Osteocyte (in vitro differentiated cells): ENCODE measurements at regions not wholly inside any gene's neighbourhood (a gene's known extent, or its start where the extent isn't known, plus 50 kb on each side); places are given as distances from the start of the nearest gene placed in this dataset.

Experiments
- DNase-seq: peaks from one replicate; pipeline ENCODE4 v3.0.0; 2021; ENCODE audit warnings: mixed read lengths; ENCODE audit not compliant: unreplicated experiment; ENCODE audit errors: extremely low spot score
- H3K27ac Mint-ChIP-seq: one replicate; pipeline ENCODE4 v1.8.0; 2021; ENCODE audit warnings: mild to moderate bottlenecking, mixed read lengths; ENCODE audit not compliant: unreplicated experiment
- H3K27me3 Mint-ChIP-seq: one replicate; pipeline ENCODE4 v1.8.0; 2021; ENCODE audit warnings: mixed read lengths; ENCODE audit not compliant: unreplicated experiment
- H3K36me3 Mint-ChIP-seq: one replicate; pipeline ENCODE4 v1.8.0; 2021; ENCODE audit warnings: mixed read lengths; ENCODE audit not compliant: unreplicated experiment
- H3K4me1 Mint-ChIP-seq: one replicate; pipeline ENCODE4 v1.8.0; 2021; ENCODE audit warnings: mixed read lengths; ENCODE audit not compliant: unreplicated experiment
- H3K4me3 Mint-ChIP-seq: one replicate; pipeline ENCODE4 v1.8.0; 2021; ENCODE audit warnings: mild to moderate bottlenecking, moderate library complexity, mixed read lengths; ENCODE audit not compliant: unreplicated experiment
- H3K9me3 Mint-ChIP-seq: one replicate; pipeline ENCODE4 v1.8.0; 2021; ENCODE audit warnings: mixed read lengths; ENCODE audit not compliant: unreplicated experiment
- TF ChIP-seq, protein P1 (sequence below): fragments of 200-600 bp; sonication (generic); IDR thresholded peaks from 2 replicates; pipeline ENCODE4 v1.5.0; 2021; ENCODE audit warnings: antibody characterized with exemption, mild to moderate bottlenecking, moderate library complexity

DNA sequence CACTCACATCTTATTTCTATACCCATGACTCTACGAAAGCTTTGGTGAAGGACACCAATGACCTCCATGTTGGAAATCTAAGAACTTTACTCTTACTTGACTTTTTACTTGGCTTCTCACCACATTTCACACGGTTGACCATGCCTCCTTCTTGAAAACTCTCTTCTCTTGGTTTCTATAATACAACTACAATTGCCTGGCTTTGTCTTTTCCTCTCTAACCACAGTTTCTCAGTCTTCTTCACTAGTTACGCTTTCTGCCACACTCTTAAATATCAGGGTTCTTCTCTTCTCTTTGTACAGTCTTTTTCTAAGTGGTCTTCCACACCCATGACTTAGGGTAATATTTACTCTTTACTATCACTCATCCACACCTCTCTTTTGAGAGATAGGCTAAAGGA, 2079.8 kb upstream of the WWC1 start:
- DNase-seq, result no peak
- Mint-ChIP-seq H3K9me3 (peaks cover 19% of the 10 kb centered on the region), H3K27ac (no peak overlapping the region), H3K36me3 (no peaks in the 10 kb centered on the region), H3K4me1 (no peaks in the 10 kb centered on the region), H3K4me3 (no peak overlapping the region), H3K27me3 (no peaks in the 10 kb centered on the region)
- TF ChIP-seq, protein P1, sequence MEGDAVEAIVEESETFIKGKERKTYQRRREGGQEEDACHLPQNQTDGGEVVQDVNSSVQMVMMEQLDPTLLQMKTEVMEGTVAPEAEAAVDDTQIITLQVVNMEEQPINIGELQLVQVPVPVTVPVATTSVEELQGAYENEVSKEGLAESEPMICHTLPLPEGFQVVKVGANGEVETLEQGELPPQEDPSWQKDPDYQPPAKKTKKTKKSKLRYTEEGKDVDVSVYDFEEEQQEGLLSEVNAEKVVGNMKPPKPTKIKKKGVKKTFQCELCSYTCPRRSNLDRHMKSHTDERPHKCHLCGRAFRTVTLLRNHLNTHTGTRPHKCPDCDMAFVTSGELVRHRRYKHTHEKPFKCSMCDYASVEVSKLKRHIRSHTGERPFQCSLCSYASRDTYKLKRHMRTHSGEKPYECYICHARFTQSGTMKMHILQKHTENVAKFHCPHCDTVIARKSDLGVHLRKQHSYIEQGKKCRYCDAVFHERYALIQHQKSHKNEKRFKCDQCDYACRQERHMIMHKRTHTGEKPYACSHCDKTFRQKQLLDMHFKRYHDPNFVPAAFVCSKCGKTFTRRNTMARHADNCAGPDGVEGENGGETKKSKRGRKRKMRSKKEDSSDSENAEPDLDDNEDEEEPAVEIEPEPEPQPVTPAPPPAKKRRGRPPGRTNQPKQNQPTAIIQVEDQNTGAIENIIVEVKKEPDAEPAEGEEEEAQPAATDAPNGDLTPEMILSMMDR, result no peak

DNA sequence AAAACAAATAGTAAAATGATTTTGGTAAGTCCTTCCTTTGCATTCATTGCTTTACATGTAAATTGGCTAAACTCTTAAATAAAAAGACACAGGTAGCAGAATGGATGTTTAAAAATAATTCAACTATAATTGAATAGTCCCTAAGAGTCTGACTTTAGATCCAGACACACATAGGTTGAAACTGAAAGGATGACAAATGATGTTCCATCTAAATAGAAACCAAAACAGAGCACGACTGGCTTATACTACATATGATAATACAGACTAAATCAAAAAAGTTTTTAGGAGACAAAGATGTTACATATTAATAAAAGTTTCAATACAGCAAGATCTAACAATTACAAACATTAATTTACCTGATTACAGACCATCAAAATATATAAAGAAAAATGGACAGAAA, 2055.1 kb upstream of the WWC1 start:
- TF ChIP-seq, protein P1, result no peak
- DNase-seq, result no peak
- Mint-ChIP-seq H3K27ac (no peak overlapping the region), H3K36me3 (no peaks in the 10 kb centered on the region), H3K9me3 (peaks cover 51% of the 10 kb centered on the region), H3K4me3 (no peak overlapping the region), H3K27me3 (no peaks in the 10 kb centered on the region), H3K4me1 (no peaks in the 10 kb centered on the region)

GRCh38 chr5:166240705-166241104, 2050.7 kb upstream of the WWC1 start:
- Mint-ChIP-seq H3K36me3 (no peaks in the 10 kb centered on the region), H3K27ac (no peak overlapping the region), H3K4me3 (no peak overlapping the region), H3K9me3 (peaks cover 36% of the 10 kb centered on the region), H3K27me3 (no peaks in the 10 kb centered on the region), H3K4me1 (no peaks in the 10 kb centered on the region)
- TF ChIP-seq, protein P1, result no peak
- DNase-seq, result no peak

DNA sequence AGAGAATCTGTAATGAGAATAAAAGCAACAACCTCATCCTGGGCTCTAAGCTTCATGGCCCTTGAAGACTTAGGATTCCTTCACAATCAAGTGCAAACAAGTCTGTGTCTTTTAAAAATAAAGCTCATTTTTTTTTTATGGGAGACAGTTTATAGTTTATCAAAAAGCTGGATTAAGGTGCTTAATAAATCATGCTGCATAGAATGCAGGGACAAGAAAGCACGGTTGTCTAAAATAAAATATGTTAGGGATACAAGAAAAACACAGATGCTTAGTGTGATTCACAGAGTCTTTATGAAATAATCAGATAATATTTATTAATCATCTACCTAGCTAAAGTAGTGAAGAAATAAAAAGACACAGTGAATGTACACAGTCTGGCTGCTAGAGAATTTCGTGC, 2045.9 kb upstream of the WWC1 start:
- no peak for DNase-seq
- H3K27ac Mint-ChIP-seq, result no peak overlapping the region
- no peaks in the 10 kb centered on the region for H3K4me1 Mint-ChIP-seq
- H3K36me3 Mint-ChIP-seq, result no peaks in the 10 kb centered on the region
- H3K9me3 Mint-ChIP-seq, result peaks cover 29% of the 10 kb centered on the region
- TF ChIP-seq, protein P1, result no peak
- H3K4me3 Mint-ChIP-seq, result no peak overlapping the region
- no peaks in the 10 kb centered on the region for H3K27me3 Mint-ChIP-seq

DNA sequence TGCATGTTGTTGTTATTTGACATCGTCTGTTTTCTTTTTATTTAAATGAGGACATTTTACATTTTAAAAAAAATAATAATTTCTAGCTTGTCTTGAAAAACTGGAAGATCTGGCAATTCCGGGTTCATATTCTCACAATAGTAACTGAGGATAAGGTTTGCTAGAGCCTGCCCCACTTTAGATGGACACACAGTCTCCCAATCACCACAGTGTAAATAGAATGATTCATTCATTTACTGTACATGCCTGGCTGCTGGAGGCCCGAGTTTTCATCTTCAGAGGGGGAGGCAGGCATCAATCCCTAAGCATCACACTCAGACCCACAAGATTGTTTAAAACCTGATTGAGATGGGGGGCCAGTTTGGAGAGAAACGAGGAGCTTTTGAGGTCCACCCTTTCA, 2039.7 kb upstream of the WWC1 start:
- no peaks in the 10 kb centered on the region for H3K27me3 Mint-ChIP-seq
- DNase-seq, result no peak
- H3K4me1 Mint-ChIP-seq, result no peaks in the 10 kb centered on the region
- peaks cover 34% of the 10 kb centered on the region for H3K9me3 Mint-ChIP-seq
- no peak overlapping the region for H3K27ac Mint-ChIP-seq
- H3K4me3 Mint-ChIP-seq, result no peak overlapping the region
- TF ChIP-seq, protein P1, result no peak
- no peaks in the 10 kb centered on the region for H3K36me3 Mint-ChIP-seq
